GM19467 (cell line): ENCODE measurements at regions not wholly inside any gene's neighbourhood (a gene's known extent, or its start where the extent isn't known, plus 50 kb on each side); places are given as distances from the start of the nearest gene placed in this dataset.

ENCODE experiments used
- ATAC-seq: cut with Tn5 transposase; IDR thresholded peaks from one replicate; pipeline ENCODE4 v1.9.1; 2021; ENCODE audit warnings: mild to moderate bottlenecking, moderate library complexity; ENCODE audit not compliant: unreplicated experiment

- ATAC-seq: no peak
Measured at GRCh38 chr4:59068722-59069418, 1958.7 kb upstream of the IGFBP7 start.

GRCh38 chr4:59086410-59086809, 1976.2 kb upstream of the IGFBP7 start:
- ATAC-seq: no peak

GRCh38 chr4:59091146-59092142, 1981.3 kb upstream of the IGFBP7 start:
- ATAC-seq: no peak

- no peak for ATAC-seq
Measured at GRCh38 chr4:59094505-59094904, 1984.3 kb upstream of the IGFBP7 start.

- ATAC-seq: no peak
Measured at GRCh38 chr4:59102311-59102710, 1992.1 kb upstream of the IGFBP7 start.

GRCh38 chr4:59120287-59120814, 2010.2 kb upstream of the IGFBP7 start:
- no peak for ATAC-seq

- ATAC-seq: no peak
Measured at GRCh38 chr4:59122626-59123025, 2012.4 kb upstream of the IGFBP7 start.

GRCh38 chr4:59126159-59126558, 2016.0 kb upstream of the IGFBP7 start:
- ATAC-seq: no peak

- ATAC-seq: no peak
Measured at GRCh38 chr4:59127006-59127405, 2016.8 kb upstream of the IGFBP7 start.

- no peak for ATAC-seq
Measured at GRCh38 chr4:59127743-59128142, 2017.6 kb upstream of the IGFBP7 start.

- ATAC-seq: no peak
Measured at GRCh38 chr4:59135248-59135985, 2025.2 kb upstream of the IGFBP7 start.

GRCh38 chr4:59161249-59161648, 2038.9 kb upstream of the ADGRL3 start:
- ATAC-seq: no peak

- no peak for ATAC-seq
Measured at GRCh38 chr4:59175617-59176016, 2024.5 kb upstream of the ADGRL3 start.

- ATAC-seq: no peak
Measured at GRCh38 chr4:59179372-59179771, 2020.8 kb upstream of the ADGRL3 start.

- ATAC-seq: no peak
Measured at GRCh38 chr4:59180161-59180560, 2020.0 kb upstream of the ADGRL3 start.

- ATAC-seq: no peak
Measured at GRCh38 chr4:59180969-59181368, 2019.2 kb upstream of the ADGRL3 start.

GRCh38 chr4:59195839-59196238, 2004.3 kb upstream of the ADGRL3 start:
- no peak for ATAC-seq

- ATAC-seq: no peak
Measured at GRCh38 chr4:59200992-59201391, 1999.1 kb upstream of the ADGRL3 start.

GRCh38 chr4:59217910-59218631, 1982.1 kb upstream of the ADGRL3 start:
- ATAC-seq: no peak

GRCh38 chr4:59222221-59222620, 1977.9 kb upstream of the ADGRL3 start:
- ATAC-seq: no peak
